ENCODE measurements at regions not wholly inside any gene's neighbourhood (a gene's known extent, or its start where the extent isn't known, plus 50 kb on each side); places are given as distances from the start of the nearest gene placed in this dataset.

DNA sequence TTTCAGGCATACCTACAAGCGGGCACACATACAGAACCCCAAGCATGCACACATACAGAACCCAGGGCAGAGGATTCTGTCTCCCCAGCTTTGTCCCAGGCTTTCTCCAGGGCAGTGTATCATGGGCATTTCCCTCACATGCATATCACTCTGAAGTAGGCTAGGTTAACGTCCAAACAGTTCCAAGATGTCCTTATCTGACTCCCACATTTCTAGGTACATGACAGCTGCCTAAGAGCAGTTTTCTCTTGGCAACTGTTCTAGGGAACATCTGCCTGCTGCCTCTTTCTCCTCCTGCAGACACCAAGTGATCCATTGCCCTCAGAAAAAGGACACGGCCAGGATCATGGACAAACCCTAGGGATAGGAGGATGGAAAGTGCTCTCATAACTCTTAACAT, 84.9 kb upstream of the NR3C1 start:
- no CpG with 5 or more reads among the region's 3 CpGs for WGBS (ENCODE audit: extremely low coverage, insufficient read length, low lambda C conversion rate)
- Histone ChIP-seq H3K27ac (ENCODE audit: insufficient read length, low read depth, low read length) (no peak overlapping the region), H3K79me1 (ENCODE audit: insufficient read depth, low read depth, low read length, poor library complexity, severe bottlenecking) (no peaks in the 10 kb centered on the region), H2BK12ac (ENCODE audit: insufficient read length, low read depth, low read length) (no peak overlapping the region), H3K4me2 (ENCODE audit: insufficient read depth, insufficient read length, low read length) (no peak overlapping the region), H2BK15ac (ENCODE audit: low read depth, low read length) (no peak overlapping the region), H3K9ac (ENCODE audit: extremely low read depth, insufficient read length, low read length) (no peak overlapping the region), H4K8ac (replicated peaks; ENCODE audit: insufficient read length, low read depth, low read length) (no peak overlapping the region), H3K23me2 (ENCODE audit: insufficient read length, low read depth, low read length, poor library complexity, severe bottlenecking) (no peaks in the 10 kb centered on the region), H2BK120ac (ENCODE audit: low read depth, low read length, poor library complexity, severe bottlenecking) (no peak overlapping the region), H3K56ac (ENCODE audit: insufficient read length, low read depth, low read length) (no peak overlapping the region), H2BK20ac (ENCODE audit: low read depth, low read length, poor library complexity, severe bottlenecking) (no peak overlapping the region), H3K14ac (ENCODE audit: insufficient read depth, low read length) (no peak overlapping the region), H4K91ac (ENCODE audit: insufficient read length, low read depth, low read length) (no peak overlapping the region), H3K9me3 (ENCODE audit: control insufficient read depth, low read depth, low read length) (no peaks in the 10 kb centered on the region), H3K27me3 (ENCODE audit: insufficient read depth, low read length) (no peaks in the 10 kb centered on the region), H3K79me2 (ENCODE audit: insufficient read depth, low read length) (no peaks in the 10 kb centered on the region), H3K18ac (ENCODE audit: insufficient read length, low read depth, low read length) (no peak overlapping the region), H3T11ph (ENCODE audit: low read length) (no peak overlapping the region), H2BK5ac (ENCODE audit: insufficient read length, low read length) (no peak overlapping the region), H3K4ac (ENCODE audit: low read depth, low read length) (no peak overlapping the region), H4K20me1 (ENCODE audit: control insufficient read depth, insufficient read depth, insufficient read length) (no peaks in the 10 kb centered on the region), H2AFZ (ENCODE audit: low read length) (no peak overlapping the region), H2AK5ac (ENCODE audit: insufficient read length, low read length) (no peak overlapping the region), H3K23ac (ENCODE audit: insufficient read length, low read depth, low read length) (no peak overlapping the region), H4K5ac (ENCODE audit: insufficient read length, low read depth, low read length) (no peak overlapping the region), H3K4me1 (ENCODE audit: insufficient read depth, low read length) (no peaks in the 10 kb centered on the region)
- TF ChIP-seq, protein P1, sequence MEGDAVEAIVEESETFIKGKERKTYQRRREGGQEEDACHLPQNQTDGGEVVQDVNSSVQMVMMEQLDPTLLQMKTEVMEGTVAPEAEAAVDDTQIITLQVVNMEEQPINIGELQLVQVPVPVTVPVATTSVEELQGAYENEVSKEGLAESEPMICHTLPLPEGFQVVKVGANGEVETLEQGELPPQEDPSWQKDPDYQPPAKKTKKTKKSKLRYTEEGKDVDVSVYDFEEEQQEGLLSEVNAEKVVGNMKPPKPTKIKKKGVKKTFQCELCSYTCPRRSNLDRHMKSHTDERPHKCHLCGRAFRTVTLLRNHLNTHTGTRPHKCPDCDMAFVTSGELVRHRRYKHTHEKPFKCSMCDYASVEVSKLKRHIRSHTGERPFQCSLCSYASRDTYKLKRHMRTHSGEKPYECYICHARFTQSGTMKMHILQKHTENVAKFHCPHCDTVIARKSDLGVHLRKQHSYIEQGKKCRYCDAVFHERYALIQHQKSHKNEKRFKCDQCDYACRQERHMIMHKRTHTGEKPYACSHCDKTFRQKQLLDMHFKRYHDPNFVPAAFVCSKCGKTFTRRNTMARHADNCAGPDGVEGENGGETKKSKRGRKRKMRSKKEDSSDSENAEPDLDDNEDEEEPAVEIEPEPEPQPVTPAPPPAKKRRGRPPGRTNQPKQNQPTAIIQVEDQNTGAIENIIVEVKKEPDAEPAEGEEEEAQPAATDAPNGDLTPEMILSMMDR (conservative IDR thresholded peaks at IDR 0.05) = no peak
- peaks cover 0 to 2% of the 10 kb centered on the region in 2 experiments; a peak in 2 of 5 replicates for H3K9me3 Mint-ChIP-seq
- H3K27ac Mint-ChIP-seq = no peak overlapping the region
- H3K4me1 Mint-ChIP-seq = peaks cover 3 to 6% of the 10 kb centered on the region in 2 experiments
- H3K36me3 Mint-ChIP-seq (ENCODE audit: insufficient read depth in 1 of 3, low read depth in 3 of 3) = no peaks in the 10 kb centered on the region; a peak in 2 of 7 replicates
- H3K4me3 Mint-ChIP-seq = no peak overlapping the region
- DNase-seq = no peak
- H3K27me3 Mint-ChIP-seq (ENCODE audit: low read depth) = no peaks in the 10 kb centered on the region

All from H9 (cell line).